Neural cell (in vitro differentiated cells): ENCODE measurements at regions not wholly inside any gene's neighbourhood (a gene's known extent, or its start where the extent isn't known, plus 50 kb on each side); places are given as distances from the start of the nearest gene placed in this dataset.

Experiments
- H2AFZ ChIP-seq: fragments of 200-600, 300-800 bp; sonication (generic), shearing (Covaris generic); 2 replicates; pipeline ENCODE4 v1.6.0; 2014; ENCODE audit warnings: low read depth, mild to moderate bottlenecking, antibody characterized with exemption, low read length, moderate library complexity
- H3F3A ChIP-seq: fragments of 200-600 bp; shearing (Covaris generic); 2 replicates; pipeline ENCODE4 v1.6.1; 2016; ENCODE audit warnings: mild to moderate bottlenecking, moderate library complexity, mixed read lengths, antibody characterized with exemption, low read length; ENCODE audit not compliant: insufficient read depth, poor library complexity, severe bottlenecking
- H3K27ac ChIP-seq: fragments of 200-600, 300-800 bp; sonication (generic), shearing (Covaris generic); 2 replicates; pipeline ENCODE4 v1.5.1; 2014; ENCODE audit warnings: mild to moderate bottlenecking, low read length, moderate library complexity
- H3K27me3 ChIP-seq: fragments of 300-800, 200-600 bp; sonication (generic), shearing (Covaris generic); 2 replicates; pipeline ENCODE4 v1.6.0; 2014; ENCODE audit warnings: mild to moderate bottlenecking, low read depth, low read length, moderate library complexity; ENCODE audit not compliant: insufficient read depth
- H3K36me3 ChIP-seq: fragments of 300-800, 200-600 bp; sonication (generic), shearing (Covaris generic); 2 replicates; pipeline ENCODE4 v1.5.1; 2014; ENCODE audit warnings: mild to moderate bottlenecking, antibody characterized with exemption, low read length, moderate library complexity; ENCODE audit not compliant: insufficient read depth
- H3K4me2 ChIP-seq: fragments of 300-800, 200-600 bp; sonication (generic), shearing (Covaris generic); 2 replicates; pipeline ENCODE4 v1.6.0; 2014; ENCODE audit warnings: mild to moderate bottlenecking, low read length
- H3K4me3 ChIP-seq: fragments of 300-800, 200-600 bp; sonication (generic), shearing (Covaris generic); 2 replicates; pipeline ENCODE4 v1.5.1; 2014; ENCODE audit warnings: mild to moderate bottlenecking, low read length, moderate library complexity
- H3K79me2 ChIP-seq: fragments of 200-600 bp; shearing (Covaris generic); replicated peaks from 2 replicates; pipeline ENCODE4 v1.6.0; 2014; ENCODE audit warnings: mild to moderate bottlenecking, low read length, moderate library complexity; ENCODE audit not compliant: insufficient read depth
- H3K9ac ChIP-seq: fragments of 300-800, 200-600 bp; sonication (generic), shearing (Covaris generic); 2 replicates; pipeline ENCODE4 v1.6.1; 2016; ENCODE audit warnings: mild to moderate bottlenecking, low read length, mixed read lengths
- H3K9me2 ChIP-seq: fragments of 200-600 bp; shearing (Covaris generic); 2 replicates; pipeline ENCODE4 v1.6.1; 2016; ENCODE audit warnings: mild to moderate bottlenecking, low read length, mixed read lengths; ENCODE audit not compliant: insufficient read depth
- H3K9me3 ChIP-seq: fragments of 200-600, 300-800 bp; sonication (generic), shearing (Covaris generic); 2 replicates; pipeline ENCODE4 v1.6.1; 2016; ENCODE audit warnings: mild to moderate bottlenecking, mixed run types, low read length, moderate library complexity, mixed read lengths
- H4K20me1 ChIP-seq: fragments of 200-600 bp; shearing (Covaris generic); 2 replicates; pipeline ENCODE4 v1.6.1; 2016; ENCODE audit warnings: mild to moderate bottlenecking, mixed run types; ENCODE audit not compliant: insufficient read depth
- EP300 ChIP-seq: fragments of 450-650 bp; conservative IDR thresholded peaks from 2 replicates; pipeline ENCODE4 v1.6.1; 2014; ENCODE audit warnings: antibody characterized with exemption, mild to moderate bottlenecking, moderate library complexity; ENCODE audit not compliant: poor library complexity, severe bottlenecking
- EZH2 ChIP-seq: fragments of 200-600, 300-800 bp; shearing (Covaris generic), sonication (generic); IDR thresholded peaks from 2 replicates; pipeline ENCODE4 v1.6.1; 2014; ENCODE audit warnings: antibody characterized with exemption, low read length, borderline replicate concordance, mild to moderate bottlenecking; ENCODE audit not compliant: insufficient read depth, poor library complexity, severe bottlenecking
- MXI1 ChIP-seq: fragments of 450-650 bp; conservative IDR thresholded peaks from 2 replicates; pipeline ENCODE4 v1.6.1; 2014; ENCODE audit warnings: antibody characterized with exemption, mild to moderate bottlenecking; ENCODE audit not compliant: poor library complexity, severe bottlenecking
- POLR2AphosphoS5 ChIP-seq: IDR thresholded peaks from 2 replicates; pipeline ENCODE4 v1.6.1; 2012
- RAD21 ChIP-seq: fragments of 450-650 bp; conservative IDR thresholded peaks from 2 replicates; pipeline ENCODE4 v1.6.1; 2014; ENCODE audit warnings: antibody characterized with exemption, mild to moderate bottlenecking, moderate library complexity
- SMC3 ChIP-seq: fragments of 450-650 bp; conservative IDR thresholded peaks from 2 replicates; pipeline ENCODE4 v1.6.1; 2014; ENCODE audit warnings: antibody characterized with exemption, mild to moderate bottlenecking, moderate library complexity; ENCODE audit not compliant: poor library complexity
- TAF1 ChIP-seq: IDR thresholded peaks from 2 replicates; pipeline ENCODE4 v1.6.1; 2012; ENCODE audit warnings: low read depth
- TF ChIP-seq, protein P1 (sequence below): IDR thresholded peaks from 2 replicates; pipeline ENCODE4 v1.6.1; 2012; ENCODE audit warnings: borderline replicate concordance
- TF ChIP-seq, protein P2 (sequence below): fragments of 450-650 bp; IDR thresholded peaks from 2 replicates; pipeline ENCODE4 v1.5.1; 2014; ENCODE audit warnings: antibody characterized with exemption, mild to moderate bottlenecking, moderate library complexity; ENCODE audit not compliant: poor library complexity, severe bottlenecking

DNA sequence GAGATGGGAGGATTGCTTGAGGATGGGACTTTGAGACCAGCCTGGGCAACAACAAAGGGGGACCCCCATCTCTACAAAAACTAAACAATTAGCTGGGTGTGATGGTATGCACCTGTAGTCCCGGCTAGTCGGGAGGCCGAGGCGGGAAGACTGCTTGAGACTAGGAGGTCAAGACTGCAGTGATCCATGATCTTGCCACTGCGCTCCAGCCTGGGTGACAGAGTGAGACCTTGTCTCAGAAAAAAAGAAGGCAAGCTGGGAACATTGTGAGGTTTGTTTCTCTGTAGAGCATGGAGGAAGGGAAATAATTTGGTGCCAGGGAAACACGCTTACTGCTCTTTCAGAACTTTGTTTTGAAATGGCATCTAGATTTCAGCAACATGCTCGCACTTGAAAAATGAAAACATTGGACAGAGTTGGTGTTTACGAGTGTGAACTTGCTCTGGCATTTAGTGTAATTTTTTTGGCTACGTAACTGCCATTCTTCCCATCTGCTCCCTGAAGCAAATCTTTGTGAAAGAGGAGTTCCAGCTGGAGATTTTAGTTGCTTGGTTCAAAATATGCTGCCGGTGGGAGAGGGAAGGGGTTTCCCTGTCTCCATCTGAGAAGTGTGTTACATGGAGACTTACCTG is 125.6 kb upstream of the DLX2 start:
- Histone ChIP-seq H3F3A (no peaks in the 10 kb centered on the region), H3K4me3 (no peak overlapping the region), H3K27ac (no peak overlapping the region), H3K9ac (no peak overlapping the region), H3K9me3 (no peaks in the 10 kb centered on the region), H3K9me2 (no peaks in the 10 kb centered on the region), H3K4me2 (no peak overlapping the region), H3K36me3 (no peaks in the 10 kb centered on the region), H3K27me3 (no peaks in the 10 kb centered on the region), H2AFZ (no peak overlapping the region), H3K79me2 (no peaks in the 10 kb centered on the region), H4K20me1 (no peaks in the 10 kb centered on the region)
- TF ChIP-seq, protein P1, sequence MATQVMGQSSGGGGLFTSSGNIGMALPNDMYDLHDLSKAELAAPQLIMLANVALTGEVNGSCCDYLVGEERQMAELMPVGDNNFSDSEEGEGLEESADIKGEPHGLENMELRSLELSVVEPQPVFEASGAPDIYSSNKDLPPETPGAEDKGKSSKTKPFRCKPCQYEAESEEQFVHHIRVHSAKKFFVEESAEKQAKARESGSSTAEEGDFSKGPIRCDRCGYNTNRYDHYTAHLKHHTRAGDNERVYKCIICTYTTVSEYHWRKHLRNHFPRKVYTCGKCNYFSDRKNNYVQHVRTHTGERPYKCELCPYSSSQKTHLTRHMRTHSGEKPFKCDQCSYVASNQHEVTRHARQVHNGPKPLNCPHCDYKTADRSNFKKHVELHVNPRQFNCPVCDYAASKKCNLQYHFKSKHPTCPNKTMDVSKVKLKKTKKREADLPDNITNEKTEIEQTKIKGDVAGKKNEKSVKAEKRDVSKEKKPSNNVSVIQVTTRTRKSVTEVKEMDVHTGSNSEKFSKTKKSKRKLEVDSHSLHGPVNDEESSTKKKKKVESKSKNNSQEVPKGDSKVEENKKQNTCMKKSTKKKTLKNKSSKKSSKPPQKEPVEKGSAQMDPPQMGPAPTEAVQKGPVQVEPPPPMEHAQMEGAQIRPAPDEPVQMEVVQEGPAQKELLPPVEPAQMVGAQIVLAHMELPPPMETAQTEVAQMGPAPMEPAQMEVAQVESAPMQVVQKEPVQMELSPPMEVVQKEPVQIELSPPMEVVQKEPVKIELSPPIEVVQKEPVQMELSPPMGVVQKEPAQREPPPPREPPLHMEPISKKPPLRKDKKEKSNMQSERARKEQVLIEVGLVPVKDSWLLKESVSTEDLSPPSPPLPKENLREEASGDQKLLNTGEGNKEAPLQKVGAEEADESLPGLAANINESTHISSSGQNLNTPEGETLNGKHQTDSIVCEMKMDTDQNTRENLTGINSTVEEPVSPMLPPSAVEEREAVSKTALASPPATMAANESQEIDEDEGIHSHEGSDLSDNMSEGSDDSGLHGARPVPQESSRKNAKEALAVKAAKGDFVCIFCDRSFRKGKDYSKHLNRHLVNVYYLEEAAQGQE, result no peak
- TF ChIP-seq EP300, result no peak
- TF ChIP-seq SMC3, result no peak
- TF ChIP-seq POLR2AphosphoS5, result no peak
- no peak for TF ChIP-seq MXI1
- no peak for TF ChIP-seq TAF1
- TF ChIP-seq, protein P2, sequence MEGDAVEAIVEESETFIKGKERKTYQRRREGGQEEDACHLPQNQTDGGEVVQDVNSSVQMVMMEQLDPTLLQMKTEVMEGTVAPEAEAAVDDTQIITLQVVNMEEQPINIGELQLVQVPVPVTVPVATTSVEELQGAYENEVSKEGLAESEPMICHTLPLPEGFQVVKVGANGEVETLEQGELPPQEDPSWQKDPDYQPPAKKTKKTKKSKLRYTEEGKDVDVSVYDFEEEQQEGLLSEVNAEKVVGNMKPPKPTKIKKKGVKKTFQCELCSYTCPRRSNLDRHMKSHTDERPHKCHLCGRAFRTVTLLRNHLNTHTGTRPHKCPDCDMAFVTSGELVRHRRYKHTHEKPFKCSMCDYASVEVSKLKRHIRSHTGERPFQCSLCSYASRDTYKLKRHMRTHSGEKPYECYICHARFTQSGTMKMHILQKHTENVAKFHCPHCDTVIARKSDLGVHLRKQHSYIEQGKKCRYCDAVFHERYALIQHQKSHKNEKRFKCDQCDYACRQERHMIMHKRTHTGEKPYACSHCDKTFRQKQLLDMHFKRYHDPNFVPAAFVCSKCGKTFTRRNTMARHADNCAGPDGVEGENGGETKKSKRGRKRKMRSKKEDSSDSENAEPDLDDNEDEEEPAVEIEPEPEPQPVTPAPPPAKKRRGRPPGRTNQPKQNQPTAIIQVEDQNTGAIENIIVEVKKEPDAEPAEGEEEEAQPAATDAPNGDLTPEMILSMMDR, result no peak
- no peak for TF ChIP-seq RAD21
- TF ChIP-seq EZH2, result no peak

DNA sequence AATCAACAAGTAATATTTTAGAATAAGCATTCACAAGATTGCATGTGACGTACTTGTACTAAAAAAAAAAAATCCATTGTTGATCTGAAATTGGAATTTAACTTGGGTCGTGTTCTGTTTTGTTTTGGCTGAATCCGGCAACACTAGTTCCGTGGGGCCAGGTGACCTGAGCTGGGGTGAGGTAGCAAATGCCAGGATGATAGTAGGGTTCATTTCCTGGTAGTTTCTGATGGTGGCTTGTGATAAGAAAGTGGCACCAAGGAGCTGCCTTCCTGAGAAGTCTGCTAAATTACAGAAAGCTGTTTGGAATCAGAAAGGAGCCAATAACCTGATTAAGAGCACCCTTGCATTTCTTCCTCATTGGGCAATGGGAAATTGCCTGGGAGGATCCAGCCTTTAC is 126.4 kb upstream of the DLX2 start:
- Histone ChIP-seq H3K79me2 (no peaks in the 10 kb centered on the region), H3K4me2 (no peak overlapping the region), H3K9ac (no peak overlapping the region), H3K27me3 (no peaks in the 10 kb centered on the region), H3F3A (no peaks in the 10 kb centered on the region), H3K27ac (no peak overlapping the region), H3K9me2 (no peaks in the 10 kb centered on the region), H4K20me1 (no peaks in the 10 kb centered on the region), H2AFZ (no peak overlapping the region), H3K9me3 (no peaks in the 10 kb centered on the region), H3K36me3 (no peaks in the 10 kb centered on the region), H3K4me3 (no peak overlapping the region)
- TF ChIP-seq TAF1 (no peak), SMC3 (no peak), EP300 (no peak), POLR2AphosphoS5 (no peak), MXI1 (no peak)
- TF ChIP-seq, protein P1, result no peak
